Fibroblast of lung (primary cell): ENCODE measurements at regions not wholly inside any gene's neighbourhood (a gene's known extent, or its start where the extent isn't known, plus 50 kb on each side); places are given as distances from the start of the nearest gene placed in this dataset.

Source experiments
- CTCF ChIP-seq, 2 donors: IDR thresholded peaks in 1 of 2; conservative IDR thresholded peaks in 1 of 2; 1 replicate in 1 of 2; 2 replicates in 1 of 2; pipeline ENCODE4 v1.5.1; 2011 to 2012; ENCODE audit warnings: low read length in 2 of 2, control low read depth in 1 of 2, inconsistent platforms in 1 of 2, low read depth in 1 of 2, mild to moderate bottlenecking in 1 of 2
- EZH2 ChIP-seq: IDR thresholded peaks from 2 replicates; pipeline ENCODE4 v1.5.1; 2012; ENCODE audit warnings: low read length, control low read depth, mild to moderate bottlenecking; ENCODE audit errors: missing control alignments

- TF ChIP-seq CTCF (conservative IDR thresholded peaks at IDR 0.05 in 1 of 2, IDR thresholded peaks at IDR 0.05 in 1 of 2; ENCODE audit: low read depth in 1 of 2, low read length in 2 of 2), result no peak
- TF ChIP-seq EZH2, result no peak
Measured at GRCh38 chr11:90756617-90757016, 533.8 kb upstream of the CHORDC1 start.
